Lower leg skin (tissue), 4 donors: ENCODE measurements at regions not wholly inside any gene's neighbourhood (a gene's known extent, or its start where the extent isn't known, plus 50 kb on each side); places are given as distances from the start of the nearest gene placed in this dataset.

Source experiments
- DNase-seq, 2 donors: peaks; one replicate each; pipeline ENCODE4 v3.0.0-alpha.2; 2019; ENCODE audit warnings: low spot score in 2 of 2
- H3K4me3 ChIP-seq: fragments of 200-600 bp; sonication (generic); 2 replicates; pipeline ENCODE4 v1.5.1; 2017; ENCODE audit warnings: mild to moderate bottlenecking, low read depth; ENCODE audit not compliant: poor library complexity, severe bottlenecking
- CTCF ChIP-seq, 3 donors: fragments of 450-650 bp; IDR thresholded peaks; one replicate each; pipeline ENCODE4 v1.5.1; 2016; ENCODE audit warnings: antibody characterized with exemption in 3 of 3, mild to moderate bottlenecking in 3 of 3, moderate library complexity in 2 of 3
- POLR2A ChIP-seq, 2 donors: fragments of 450-650 bp; IDR thresholded peaks; one replicate each; pipeline ENCODE4 v1.6.1; 2016 to 2017; ENCODE audit warnings: antibody characterized with exemption in 2 of 2, mild to moderate bottlenecking in 1 of 2, moderate library complexity in 1 of 2
- WGBS, 2 donors: methylation state at CpG; one replicate each; pipeline ENCODE4 v1.1.5; 2018; 5-methylcytosine and 5-hydroxymethylcytosine counted together
- intact Hi-C: fragments of 100-400 bp; cut with DNase I; formaldehyde crosslinking; loops from one replicate; pipeline ENCODE4 v1.15.0; 2023; ENCODE audit warnings: low total_unique reads

DNA sequence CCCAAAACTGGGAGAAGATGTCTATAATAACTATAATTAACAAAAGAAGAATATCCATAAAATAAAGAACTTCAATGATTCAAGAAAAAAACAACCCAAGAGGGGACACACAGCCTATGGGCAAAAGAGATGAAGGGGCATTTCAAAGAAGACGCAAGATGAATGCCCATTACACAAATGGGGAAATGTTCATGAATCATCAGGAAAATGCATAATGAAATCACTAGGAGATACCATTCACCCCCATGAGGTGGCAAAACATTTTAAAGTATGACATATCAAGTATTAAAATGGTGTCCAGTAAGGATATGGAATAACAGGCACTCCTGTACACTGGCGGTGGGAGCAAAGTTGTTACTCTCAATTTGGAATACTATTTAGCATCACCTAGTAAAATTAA lies 183.3 kb downstream of the TXNL1 start:
- no peak overlapping the region for H3K4me3 ChIP-seq
- WGBS, 2 donors: 91 to 96% methylated on average over 2 of the region's 2 CpGs
- no peak for DNase-seq
- TF ChIP-seq POLR2A (IDR thresholded peaks at IDR 0.05): no peak
- no peak for TF ChIP-seq CTCF (IDR thresholded peaks at IDR 0.05)
- intact Hi-C loops: no loop called here

GRCh38 chr18:56453631-56454030 lies 184.8 kb downstream of the TXNL1 start:
- no peak overlapping the region for H3K4me3 ChIP-seq
- WGBS, 2 donors: 67 to 72% methylated on average over 3 of the region's 3 CpGs
- DNase-seq: no peak
- no peak for TF ChIP-seq POLR2A (IDR thresholded peaks at IDR 0.05)
- no peak for TF ChIP-seq CTCF (IDR thresholded peaks at IDR 0.05)
- intact Hi-C loops: no loop called here

DNA sequence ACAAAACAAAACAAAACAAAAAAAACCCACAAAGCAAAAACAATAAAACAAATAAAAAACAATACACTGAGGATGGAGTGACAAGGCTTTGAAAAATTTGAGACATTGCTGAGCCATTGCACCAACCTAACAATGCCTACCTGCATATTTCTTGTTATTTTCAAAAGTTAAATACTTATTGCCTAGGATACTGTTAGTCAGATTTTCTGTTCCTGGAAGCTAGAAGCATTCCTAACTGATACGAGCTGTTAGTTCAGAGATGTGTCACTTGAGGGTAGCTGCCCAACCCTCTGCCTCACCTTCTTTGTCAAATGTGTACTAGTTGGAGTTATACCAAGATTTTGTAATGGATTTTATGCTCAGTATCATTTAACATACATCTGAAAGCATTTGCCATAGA lies 187.2 kb downstream of the TXNL1 start:
- intact Hi-C loops: no loop called here
- TF ChIP-seq POLR2A (IDR thresholded peaks at IDR 0.05): no peak
- TF ChIP-seq CTCF (IDR thresholded peaks at IDR 0.05): no peak
- H3K4me3 ChIP-seq: no peak overlapping the region
- 62 to 81% methylated on average over 1 of the region's 1 CpG for WGBS, 2 donors
- DNase-seq: no peak

- intact Hi-C loops: no loop called here
- WGBS, 2 donors: 69 to 71% methylated on average over 5 of the region's 5 CpGs
- TF ChIP-seq POLR2A (IDR thresholded peaks at IDR 0.05): no peak
- TF ChIP-seq CTCF (IDR thresholded peaks at IDR 0.05): no peak
Observed at GRCh38 chr18:56448751-56449150, 189.6 kb downstream of the TXNL1 start.

GRCh38 chr18:56445422-56445821 lies 193.0 kb downstream of the TXNL1 start:
- WGBS, 2 donors: 60 to 68% methylated on average over 6 of the region's 6 CpGs
- intact Hi-C loops: no loop called here
- DNase-seq: no peak

More at GRCh38 chr18:56448751-56449150, 189.6 kb downstream of the TXNL1 start:
- no peak for DNase-seq
- H3K4me3 ChIP-seq: no peak overlapping the region

More at GRCh38 chr18:56445422-56445821, 193.0 kb downstream of the TXNL1 start:
- H3K4me3 ChIP-seq: no peak overlapping the region
- no peak for TF ChIP-seq CTCF (IDR thresholded peaks at IDR 0.05)
- no peak for TF ChIP-seq POLR2A (IDR thresholded peaks at IDR 0.05)
